ENCODE measurements at regions not wholly inside any gene's neighbourhood (a gene's known extent, or its start where the extent isn't known, plus 50 kb on each side); places are given as distances from the start of the nearest gene placed in this dataset.

- TF ChIP-seq ZNF462 (CRISPR knock-in tag; IDR thresholded peaks at IDR 0.05) (no peak), STAT1 (IDR thresholded peaks at IDR 0.05; ENCODE audit: unreplicated experiment) (no peak), NANOG (IDR thresholded peaks at IDR 0.05; ENCODE audit: borderline replicate concordance) (no peak)
- TF ChIP-seq, protein P1, sequence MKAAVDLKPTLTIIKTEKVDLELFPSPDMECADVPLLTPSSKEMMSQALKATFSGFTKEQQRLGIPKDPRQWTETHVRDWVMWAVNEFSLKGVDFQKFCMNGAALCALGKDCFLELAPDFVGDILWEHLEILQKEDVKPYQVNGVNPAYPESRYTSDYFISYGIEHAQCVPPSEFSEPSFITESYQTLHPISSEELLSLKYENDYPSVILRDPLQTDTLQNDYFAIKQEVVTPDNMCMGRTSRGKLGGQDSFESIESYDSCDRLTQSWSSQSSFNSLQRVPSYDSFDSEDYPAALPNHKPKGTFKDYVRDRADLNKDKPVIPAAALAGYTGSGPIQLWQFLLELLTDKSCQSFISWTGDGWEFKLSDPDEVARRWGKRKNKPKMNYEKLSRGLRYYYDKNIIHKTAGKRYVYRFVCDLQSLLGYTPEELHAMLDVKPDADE (IDR thresholded peaks at IDR 0.05), result no peak
Measured at GRCh38 chr2:210994104-210994503, 437.7 kb downstream of the CPS1 start (continued).

DNA sequence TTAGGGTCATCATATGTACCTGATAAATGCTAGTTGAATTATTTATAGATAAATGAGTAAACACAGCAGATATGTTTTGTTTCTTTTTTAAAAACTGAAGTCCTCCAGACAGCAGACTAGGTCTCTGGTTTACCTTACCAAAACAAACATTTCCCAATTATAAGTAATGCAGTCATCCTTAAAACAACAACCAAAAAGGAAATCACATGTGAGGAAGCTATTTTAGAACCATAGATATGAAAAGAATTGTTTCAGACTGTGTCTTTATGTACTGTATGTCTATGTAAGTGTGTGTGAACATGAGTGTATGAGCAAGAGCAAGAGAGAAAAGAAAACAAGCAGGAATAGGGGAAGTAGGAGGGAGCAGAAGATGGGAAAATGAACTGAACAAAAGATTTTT lies 441.0 kb downstream of the CPS1 start:
- Histone ChIP-seq H3K9me2 (ENCODE audit: insufficient read depth) (no peaks in the 10 kb centered on the region), H3K4me2 (no peak overlapping the region), H4K20me1 (replicated peaks; ENCODE audit: insufficient read depth) (no peaks in the 10 kb centered on the region), H3K27ac (ENCODE audit: low read depth) (no peak overlapping the region), H3K36me3 (ENCODE audit: insufficient read depth) (no peaks in the 10 kb centered on the region), H3K79me2 (replicated peaks; ENCODE audit: insufficient read depth) (no peaks in the 10 kb centered on the region), H3F3A (replicated peaks; ENCODE audit: low read depth) (no peaks in the 10 kb centered on the region), H2AFZ (no peak overlapping the region), H3K27me3 (ENCODE audit: insufficient read depth) (no peaks in the 10 kb centered on the region), H3K4me3 (no peak overlapping the region), H3K4me1 (ENCODE audit: insufficient read depth) (no peaks in the 10 kb centered on the region)
- Mint-ChIP-seq H3K9me3 (peaks cover 5% of the 10 kb centered on the region; the same call in 1 of the 3 replicates), H3K27ac (no peak overlapping the region), H3K4me3 (no peak overlapping the region), H3K36me3 (ENCODE audit: low read depth) (no peaks in the 10 kb centered on the region), H3K4me1 (no peaks in the 10 kb centered on the region), H3K27me3 (ENCODE audit: insufficient read depth, low read depth, poor library complexity) (no peaks in the 10 kb centered on the region)
- ATAC-seq (no peak), DNase-seq (ENCODE audit: low spot score) (no peak)
- TF ChIP-seq ZNF331 (CRISPR knock-in tag; IDR thresholded peaks at IDR 0.05; ENCODE audit: low read depth) (no peak), CTCF (conservative IDR thresholded peaks at IDR 0.05; ENCODE audit: low read depth in 2 of 2) (no peak)
- TF ChIP-seq, protein P1 (IDR thresholded peaks at IDR 0.05), result no peak

Measured in GM23338 (cell line).